Natural killer cell (primary cell): ENCODE measurements at regions not wholly inside any gene's neighbourhood (a gene's known extent, or its start where the extent isn't known, plus 50 kb on each side); places are given as distances from the start of the nearest gene placed in this dataset.
"Not testable (repeated sequence)": the region's sequence is repeated elsewhere in the genome, so short reads cannot be mapped to it uniquely, and the experiment has no call there.

Experiments
- ATAC-seq, 3 donors: fragments of 150-1000 bp in 2 of 3; fragments of 200-7000 bp in 1 of 3; cut with Tn5 transposase; 1 replicate in 1 of 3; 2 replicates in 2 of 3; pipeline ENCODE4 v1.10.0; 2021; ENCODE audit warnings: mild to moderate bottlenecking in 2 of 3, moderate library complexity in 2 of 3
- DNase-seq, 2 donors: peaks; one replicate each; pipeline versions ENCODE4 v3.0.0 to v3.0.0-alpha.2; 2013 to 2021; ENCODE audit warnings: mixed read lengths in 1 of 2
- H3K27ac ChIP-seq: one replicate; pipeline ENCODE4 v1.5.1; 2013; ENCODE audit warnings: mild to moderate bottlenecking, low read length
- H3K27me3 ChIP-seq: one replicate; pipeline ENCODE4 v1.6.1; 2013; ENCODE audit warnings: low read length; ENCODE audit not compliant: control insufficient read depth, insufficient read depth
- H3K36me3 ChIP-seq: one replicate; pipeline ENCODE4 v1.6.1; 2013; ENCODE audit warnings: low read length; ENCODE audit not compliant: control insufficient read depth, insufficient read depth
- H3K4me1 ChIP-seq: one replicate; pipeline ENCODE4 v1.6.1; 2013; ENCODE audit warnings: low read length; ENCODE audit not compliant: control insufficient read depth, insufficient read depth
- H3K4me3 ChIP-seq: one replicate; pipeline ENCODE4 v1.5.1; 2013; ENCODE audit warnings: low read length
- H3K9me3 ChIP-seq: one replicate; pipeline ENCODE4 v1.6.1; 2013; ENCODE audit warnings: low read length; ENCODE audit not compliant: control insufficient read depth, insufficient read depth
- H3K27ac Mint-ChIP-seq, 2 donors: one replicate each; pipeline ENCODE4 v1.8.0; 2022; ENCODE audit warnings: mild to moderate bottlenecking in 2 of 2, mixed read lengths in 2 of 2, moderate library complexity in 1 of 2
- H3K27me3 Mint-ChIP-seq, 2 donors: one replicate each; pipeline ENCODE4 v1.8.0; 2022; ENCODE audit warnings: low read depth in 2 of 2, mixed read lengths in 2 of 2
- H3K36me3 Mint-ChIP-seq: one replicate; pipeline ENCODE4 v1.8.0; 2022; ENCODE audit warnings: mixed read lengths
- H3K4me1 Mint-ChIP-seq, 2 donors: one replicate each; pipeline ENCODE4 v1.8.0; 2022; ENCODE audit warnings: mixed read lengths in 2 of 2
- H3K4me3 Mint-ChIP-seq: one replicate; pipeline ENCODE4 v1.8.0; 2022; ENCODE audit warnings: mild to moderate bottlenecking, moderate library complexity, mixed read lengths
- H3K9me3 Mint-ChIP-seq, 2 donors: one replicate each; pipeline ENCODE4 v1.8.0; 2022; ENCODE audit warnings: mixed read lengths in 2 of 2
- WGBS: methylation state at CpG from one replicate; pipeline ENCODE4 v1.1.7; 2013; ENCODE audit warnings: missing lambda C conversion rate; ENCODE audit not compliant: insufficient coverage; 5-methylcytosine and 5-hydroxymethylcytosine counted together
- intact Hi-C: fragments of 100-400 bp; cut with micrococcal nuclease; formaldehyde crosslinking; loops from one replicate; pipeline ENCODE4 v1.14.2; 2022

DNA sequence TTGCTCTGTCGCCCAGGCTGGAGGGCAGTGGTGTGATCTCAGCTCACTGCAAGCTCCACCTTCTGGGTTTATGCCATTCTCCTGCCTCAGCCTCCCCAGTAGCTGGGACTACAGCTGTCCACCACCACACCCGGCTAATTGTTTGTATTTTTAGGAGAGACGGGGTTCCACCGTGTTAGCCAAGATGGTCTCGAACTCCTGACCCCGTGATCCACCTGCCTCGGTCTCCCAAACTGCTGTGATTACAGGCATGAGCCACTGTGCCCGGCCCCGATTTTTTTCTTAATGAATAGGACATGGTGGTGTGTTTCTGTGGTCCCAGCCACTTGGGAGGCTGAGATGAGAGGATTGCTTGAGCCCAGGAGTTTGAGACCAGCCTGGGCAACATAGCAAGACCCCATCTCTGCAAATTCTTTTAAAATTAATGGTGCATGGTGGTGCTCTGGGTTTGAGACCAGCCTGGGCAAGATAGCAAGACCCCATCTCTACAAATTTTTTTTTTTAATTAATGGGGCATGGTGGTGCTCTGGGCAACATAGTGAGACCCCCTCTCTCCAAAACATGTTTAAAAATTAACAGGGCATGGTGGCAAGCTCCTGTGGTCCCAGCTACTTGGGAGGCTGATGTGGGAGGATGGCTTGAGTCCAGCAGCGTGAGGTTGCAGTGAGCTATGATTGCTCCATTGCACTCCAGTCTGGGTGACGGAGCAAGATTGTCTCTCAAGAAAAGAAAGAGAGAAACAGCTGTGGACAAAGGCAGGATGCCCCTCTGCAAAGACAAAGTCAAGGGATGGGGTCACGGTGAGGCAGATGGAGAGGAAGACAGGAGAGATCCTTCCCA lies 4497.2 kb upstream of the OR11H1 start:
- Mint-ChIP-seq H3K36me3 (peaks cover 19% of the 10 kb centered on the region), H3K9me3 (peaks cover 16 to 34% of the 10 kb centered on the region in 2 donors)
- H3K27ac Mint-ChIP-seq, H3K27ac ChIP-seq, H3K4me3 Mint-ChIP-seq, H3K4me1 ChIP-seq, H3K4me1 Mint-ChIP-seq, DNase-seq, ATAC-seq, H3K27me3 Mint-ChIP-seq, intact Hi-C loops, H3K4me3 ChIP-seq, H3K27me3 ChIP-seq, H3K36me3 ChIP-seq: not testable (repeated sequence)
- WGBS, result 70% methylated on average over 11 of the region's 12 CpGs
- H3K9me3 ChIP-seq, result peaks cover 74% of the 10 kb centered on the region

DNA sequence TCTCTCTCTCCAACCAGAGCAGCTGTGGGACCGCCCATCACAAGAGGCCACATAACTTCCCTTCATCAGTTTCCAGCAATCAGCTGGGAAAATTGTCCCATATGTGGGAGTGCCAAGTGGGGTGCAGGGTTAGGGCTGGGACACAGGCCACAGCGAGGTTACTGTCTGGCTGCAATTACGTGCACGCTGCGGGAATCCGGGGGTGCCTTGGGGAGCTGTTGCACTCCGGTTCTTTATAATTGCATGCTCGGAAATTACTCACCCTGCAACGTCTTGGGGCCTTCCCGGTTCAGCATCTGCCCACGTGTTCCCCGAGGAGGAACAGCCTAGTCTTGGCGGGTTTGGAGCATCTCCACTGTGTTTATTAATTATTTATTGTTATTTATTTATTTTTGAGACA lies 4495.9 kb upstream of the OR11H1 start:
- H3K4me3 ChIP-seq, H3K4me1 Mint-ChIP-seq, ATAC-seq, H3K27me3 Mint-ChIP-seq, H3K27ac ChIP-seq, H3K27ac Mint-ChIP-seq, H3K27me3 ChIP-seq, intact Hi-C loops, H3K4me1 ChIP-seq, DNase-seq, H3K36me3 ChIP-seq, H3K4me3 Mint-ChIP-seq: not testable (repeated sequence)
- WGBS, result 71% methylated on average over 13 of the region's 13 CpGs
- Mint-ChIP-seq H3K9me3 (peaks cover 20 to 35% of the 10 kb centered on the region in 2 donors), H3K36me3 (peaks cover 28% of the 10 kb centered on the region)
- peaks cover 77% of the 10 kb centered on the region for H3K9me3 ChIP-seq

DNA sequence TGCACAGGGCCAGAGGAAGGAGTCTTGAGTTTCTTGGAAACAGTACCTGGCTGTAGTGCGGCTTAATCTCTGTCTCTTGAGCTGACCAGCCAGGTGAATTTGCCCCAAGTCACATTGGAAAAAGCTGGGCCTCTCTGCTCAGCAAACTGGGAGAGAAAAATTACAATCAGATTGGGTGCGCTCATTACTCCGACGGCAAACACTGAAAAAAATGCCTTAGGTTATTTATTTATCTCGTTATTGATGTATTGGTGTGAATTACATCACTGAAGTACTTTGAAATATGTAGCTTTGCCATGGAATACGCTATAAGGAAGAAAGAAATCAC lies 4493.4 kb upstream of the OR11H1 start:
- peaks cover 87% of the 10 kb centered on the region for H3K9me3 ChIP-seq
- Mint-ChIP-seq H3K36me3 (peaks cover 39% of the 10 kb centered on the region), H3K9me3 (peaks cover 16 to 33% of the 10 kb centered on the region in 2 donors)
- H3K4me1 Mint-ChIP-seq, H3K27ac Mint-ChIP-seq, H3K27ac ChIP-seq, H3K4me3 ChIP-seq, DNase-seq, H3K27me3 ChIP-seq, ATAC-seq, H3K27me3 Mint-ChIP-seq, H3K4me3 Mint-ChIP-seq, H3K36me3 ChIP-seq, intact Hi-C loops, H3K4me1 ChIP-seq: not testable (repeated sequence)
- 49% methylated on average over 6 of the region's 6 CpGs for WGBS

DNA sequence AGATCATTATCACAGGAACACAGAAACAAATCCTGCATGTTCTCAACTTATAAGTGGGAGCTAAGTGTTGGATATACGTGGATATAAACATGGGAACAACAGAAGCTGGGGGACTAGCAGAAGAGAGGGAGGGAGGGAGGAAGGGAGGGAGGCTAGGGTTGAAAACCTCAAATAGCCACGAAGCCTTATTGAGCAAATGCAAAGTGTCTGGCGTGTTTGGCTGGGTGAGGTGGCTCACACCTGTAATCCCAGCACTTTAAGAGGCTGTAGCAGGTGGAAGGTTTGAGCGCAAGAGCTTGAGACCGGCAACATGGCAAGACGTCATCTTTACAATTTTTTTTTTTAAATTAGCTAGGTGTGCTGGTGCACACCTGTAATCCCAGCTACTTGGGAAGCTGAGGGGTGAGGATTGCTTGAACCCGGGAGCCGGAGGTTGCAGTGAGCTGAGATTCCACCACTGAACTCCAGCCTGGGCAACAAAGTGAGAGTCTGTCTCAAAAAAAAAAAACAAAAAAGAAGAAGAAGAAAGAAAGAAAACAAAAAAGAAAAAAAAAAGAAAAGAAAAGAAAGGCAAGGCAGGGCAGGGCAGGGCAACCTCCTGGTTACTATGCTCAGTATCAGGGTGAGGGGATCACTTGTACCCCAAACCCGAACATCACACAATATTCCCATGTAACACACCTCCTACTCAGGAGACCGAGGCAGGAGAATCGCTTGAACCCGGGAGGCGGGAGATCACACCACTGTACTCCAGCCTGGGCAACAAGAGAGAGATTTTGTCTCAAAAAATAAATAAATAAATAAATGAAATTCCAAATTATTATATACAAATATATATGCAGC lies 4492.7 kb upstream of the OR11H1 start:
- H3K27ac ChIP-seq, H3K4me3 ChIP-seq, H3K27ac Mint-ChIP-seq, H3K36me3 ChIP-seq, H3K4me1 Mint-ChIP-seq, DNase-seq, ATAC-seq, H3K27me3 ChIP-seq, H3K27me3 Mint-ChIP-seq, H3K4me3 Mint-ChIP-seq, H3K4me1 ChIP-seq, intact Hi-C loops: not testable (repeated sequence)
- WGBS, result 63% methylated on average over 13 of the region's 13 CpGs
- peaks cover 35% of the 10 kb centered on the region for H3K36me3 Mint-ChIP-seq
- peaks cover 81% of the 10 kb centered on the region for H3K9me3 ChIP-seq
- peaks cover 16 to 32% of the 10 kb centered on the region in 2 donors for H3K9me3 Mint-ChIP-seq

DNA sequence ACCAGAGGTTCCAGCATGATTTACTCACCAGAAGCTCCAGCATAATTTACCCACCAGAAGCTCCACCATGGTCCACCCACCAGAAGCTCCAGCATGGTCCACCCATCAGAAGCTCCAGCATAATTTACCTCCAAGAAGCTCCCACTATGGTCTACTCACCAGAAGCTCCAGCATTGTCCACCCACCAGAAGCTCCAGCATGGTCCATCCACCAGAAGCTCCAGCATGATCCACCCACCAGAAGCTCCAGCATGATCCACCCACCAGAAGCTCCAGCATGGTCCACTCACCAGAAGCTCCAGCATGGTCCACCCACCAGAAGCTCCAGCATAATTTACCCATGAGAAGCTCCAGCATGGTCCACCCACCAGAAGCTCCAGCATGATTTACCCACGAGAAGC lies 4490.7 kb upstream of the OR11H1 start:
- H3K27me3 Mint-ChIP-seq, intact Hi-C loops: not testable (repeated sequence)
- peaks cover 70% of the 10 kb centered on the region for H3K9me3 ChIP-seq

DNA sequence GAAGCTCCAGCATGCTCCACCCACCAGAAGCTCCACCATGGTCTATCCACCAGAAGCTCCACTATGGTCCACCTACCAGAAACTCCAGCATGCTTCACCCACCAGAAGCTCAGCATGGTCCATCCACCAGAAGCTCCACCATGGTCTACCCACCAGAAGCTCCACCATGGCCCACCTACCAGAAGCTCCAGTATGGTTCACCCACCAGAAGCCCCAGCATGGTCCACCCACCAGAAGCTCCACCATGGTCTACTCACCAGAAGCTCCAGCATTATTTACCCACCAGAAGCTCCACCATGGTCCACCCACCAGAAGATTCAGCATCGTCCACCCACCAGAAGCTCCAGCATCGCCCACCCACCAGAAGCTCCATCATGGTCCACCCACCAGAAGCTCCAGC lies 4490.2 kb upstream of the OR11H1 start:
- H3K4me1 ChIP-seq, H3K27ac Mint-ChIP-seq, ATAC-seq, intact Hi-C loops, H3K4me3 Mint-ChIP-seq, H3K27me3 ChIP-seq, H3K27me3 Mint-ChIP-seq, H3K36me3 ChIP-seq, H3K27ac ChIP-seq, DNase-seq, H3K4me1 Mint-ChIP-seq, H3K4me3 ChIP-seq: not testable (repeated sequence)
- 80% methylated on average over 1 of the region's 2 CpGs for WGBS
- peaks cover 65% of the 10 kb centered on the region for H3K9me3 ChIP-seq
- H3K9me3 Mint-ChIP-seq, result peaks cover 18 to 36% of the 10 kb centered on the region in 2 donors
- peaks cover 32% of the 10 kb centered on the region for H3K36me3 Mint-ChIP-seq

More for the DNA sequence above, 4490.7 kb upstream of the OR11H1 start:
- H3K36me3 ChIP-seq, H3K4me1 ChIP-seq, H3K4me3 ChIP-seq, H3K27ac ChIP-seq, DNase-seq, H3K27ac Mint-ChIP-seq, H3K4me1 Mint-ChIP-seq, ATAC-seq, H3K4me3 Mint-ChIP-seq, H3K27me3 ChIP-seq: not testable (repeated sequence)
- H3K9me3 Mint-ChIP-seq, result peaks cover 18 to 36% of the 10 kb centered on the region in 2 donors
- peaks cover 32% of the 10 kb centered on the region for H3K36me3 Mint-ChIP-seq
- WGBS, result 59% methylated on average over 1 of the region's 1 CpG

DNA sequence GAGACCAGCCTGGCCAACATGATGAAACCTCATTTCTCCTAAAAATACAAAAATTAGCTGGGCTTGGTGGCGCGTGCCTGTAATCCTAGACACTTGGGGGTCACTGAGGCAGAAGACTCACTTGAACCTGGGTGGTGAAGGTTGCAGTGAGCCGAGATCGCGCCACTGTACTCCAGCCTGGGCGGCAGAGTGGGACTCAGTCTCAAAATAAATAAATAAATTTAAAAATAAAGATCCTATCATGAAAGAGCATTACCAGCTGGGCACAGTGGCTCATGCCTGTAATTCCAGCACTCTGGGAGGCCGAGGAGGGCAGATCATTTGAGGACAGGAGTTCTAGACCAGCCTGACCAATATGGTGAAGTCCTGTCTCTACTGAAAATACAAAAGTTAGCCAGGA lies 4489.2 kb upstream of the OR11H1 start:
- peaks cover 32% of the 10 kb centered on the region for H3K36me3 Mint-ChIP-seq
- DNase-seq, H3K27me3 ChIP-seq, H3K4me1 Mint-ChIP-seq, H3K27ac ChIP-seq, intact Hi-C loops, H3K4me3 Mint-ChIP-seq, H3K4me3 ChIP-seq, H3K36me3 ChIP-seq, H3K27ac Mint-ChIP-seq, H3K27me3 Mint-ChIP-seq, ATAC-seq, H3K4me1 ChIP-seq: not testable (repeated sequence)
- H3K9me3 Mint-ChIP-seq, result peaks cover 18 to 36% of the 10 kb centered on the region in 2 donors
- peaks cover 61% of the 10 kb centered on the region for H3K9me3 ChIP-seq
- 63% methylated on average over 7 of the region's 7 CpGs for WGBS
